ENCODE measurements at regions not wholly inside any gene's neighbourhood (a gene's known extent, or its start where the extent isn't known, plus 50 kb on each side); places are given as distances from the start of the nearest gene placed in this dataset.
A peak's percentile ranks its signal among the peaks of the same experiment; 100 is the strongest.
"Not testable (repeated sequence)": the region's sequence is repeated elsewhere in the genome, so short reads cannot be mapped to it uniquely, and the experiment has no call there.

DNA sequence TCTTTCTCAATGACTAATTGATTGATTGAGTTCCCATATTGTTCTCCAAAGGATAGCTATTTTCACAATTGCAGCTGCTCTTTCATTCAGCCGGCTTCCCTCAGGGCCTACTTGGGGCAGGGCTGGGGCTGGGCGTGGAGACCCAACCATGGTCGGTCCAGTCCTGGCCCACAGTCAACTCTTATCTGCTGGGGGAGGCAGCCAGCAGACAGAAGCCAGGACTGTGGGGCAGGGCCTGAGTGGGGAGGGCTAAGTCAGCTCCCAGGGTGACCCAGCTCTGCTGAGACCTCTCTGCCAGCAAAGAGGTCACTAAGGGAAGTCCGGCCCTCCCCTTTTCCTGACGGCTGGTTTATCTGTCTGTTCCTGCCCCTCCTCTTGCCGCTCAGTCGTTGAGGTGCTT, 735.2 kb downstream of the TBC1D22A start:
- no peak overlapping the region for H3K4me3 ChIP-seq (ENCODE audit: low read depth, low read length)
- no peak for DNase-seq (ENCODE audit: low read depth)
- TF ChIP-seq, protein P1, sequence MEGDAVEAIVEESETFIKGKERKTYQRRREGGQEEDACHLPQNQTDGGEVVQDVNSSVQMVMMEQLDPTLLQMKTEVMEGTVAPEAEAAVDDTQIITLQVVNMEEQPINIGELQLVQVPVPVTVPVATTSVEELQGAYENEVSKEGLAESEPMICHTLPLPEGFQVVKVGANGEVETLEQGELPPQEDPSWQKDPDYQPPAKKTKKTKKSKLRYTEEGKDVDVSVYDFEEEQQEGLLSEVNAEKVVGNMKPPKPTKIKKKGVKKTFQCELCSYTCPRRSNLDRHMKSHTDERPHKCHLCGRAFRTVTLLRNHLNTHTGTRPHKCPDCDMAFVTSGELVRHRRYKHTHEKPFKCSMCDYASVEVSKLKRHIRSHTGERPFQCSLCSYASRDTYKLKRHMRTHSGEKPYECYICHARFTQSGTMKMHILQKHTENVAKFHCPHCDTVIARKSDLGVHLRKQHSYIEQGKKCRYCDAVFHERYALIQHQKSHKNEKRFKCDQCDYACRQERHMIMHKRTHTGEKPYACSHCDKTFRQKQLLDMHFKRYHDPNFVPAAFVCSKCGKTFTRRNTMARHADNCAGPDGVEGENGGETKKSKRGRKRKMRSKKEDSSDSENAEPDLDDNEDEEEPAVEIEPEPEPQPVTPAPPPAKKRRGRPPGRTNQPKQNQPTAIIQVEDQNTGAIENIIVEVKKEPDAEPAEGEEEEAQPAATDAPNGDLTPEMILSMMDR (IDR thresholded peaks at IDR 0.05; ENCODE audit: control insufficient read depth, extremely low read depth, insufficient read depth), result no peak

DNA sequence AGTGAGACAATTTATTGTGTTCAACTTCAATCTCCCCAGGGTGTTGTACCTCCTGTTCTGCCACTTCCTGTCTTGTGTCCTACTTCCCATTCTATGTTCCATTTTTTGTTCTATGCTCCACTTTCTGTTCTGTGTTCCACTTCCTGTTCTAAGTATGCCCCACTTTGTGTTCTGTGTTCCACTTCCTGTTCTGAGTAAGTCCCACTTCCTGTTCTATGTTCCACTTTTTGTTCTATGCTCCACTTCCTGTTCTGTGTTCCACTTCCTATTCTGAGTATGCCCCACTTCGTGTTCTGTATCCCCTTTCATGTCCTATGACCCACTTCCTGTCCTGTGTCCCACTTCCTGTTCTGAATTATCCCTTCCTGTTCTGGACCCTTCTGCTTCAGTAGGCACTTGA, 732.7 kb downstream of the TBC1D22A start:
- H3K4me3 ChIP-seq (ENCODE audit: low read depth, low read length), result no peak overlapping the region
- TF ChIP-seq, protein P1 (IDR thresholded peaks at IDR 0.05; ENCODE audit: control insufficient read depth, extremely low read depth, insufficient read depth), result no peak
- no peak for DNase-seq (ENCODE audit: low read depth)

DNA sequence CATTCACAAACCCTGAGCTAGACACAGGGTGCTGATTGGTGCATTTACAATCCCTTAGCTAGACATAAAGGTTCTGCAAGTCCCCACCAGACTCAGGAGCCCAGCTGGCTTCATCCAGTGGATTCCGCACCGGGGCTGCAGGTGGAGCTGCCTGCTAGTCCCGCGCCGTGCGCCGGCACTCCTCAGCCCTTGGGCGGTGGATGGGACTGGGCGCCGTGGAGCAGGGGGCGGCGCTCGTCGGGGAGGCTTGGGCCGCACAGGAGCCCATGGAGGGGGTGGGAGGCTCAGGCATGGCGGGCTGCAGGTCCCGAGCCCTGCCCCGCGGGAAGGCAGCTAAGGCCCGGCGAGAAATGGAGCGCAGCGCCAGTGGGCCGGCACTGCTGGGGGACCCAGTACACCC, 725.7 kb downstream of the TBC1D22A start:
- not testable (repeated sequence) for DNase-seq (ENCODE audit: low read depth); H3K4me3 ChIP-seq (ENCODE audit: low read depth, low read length)

DNA sequence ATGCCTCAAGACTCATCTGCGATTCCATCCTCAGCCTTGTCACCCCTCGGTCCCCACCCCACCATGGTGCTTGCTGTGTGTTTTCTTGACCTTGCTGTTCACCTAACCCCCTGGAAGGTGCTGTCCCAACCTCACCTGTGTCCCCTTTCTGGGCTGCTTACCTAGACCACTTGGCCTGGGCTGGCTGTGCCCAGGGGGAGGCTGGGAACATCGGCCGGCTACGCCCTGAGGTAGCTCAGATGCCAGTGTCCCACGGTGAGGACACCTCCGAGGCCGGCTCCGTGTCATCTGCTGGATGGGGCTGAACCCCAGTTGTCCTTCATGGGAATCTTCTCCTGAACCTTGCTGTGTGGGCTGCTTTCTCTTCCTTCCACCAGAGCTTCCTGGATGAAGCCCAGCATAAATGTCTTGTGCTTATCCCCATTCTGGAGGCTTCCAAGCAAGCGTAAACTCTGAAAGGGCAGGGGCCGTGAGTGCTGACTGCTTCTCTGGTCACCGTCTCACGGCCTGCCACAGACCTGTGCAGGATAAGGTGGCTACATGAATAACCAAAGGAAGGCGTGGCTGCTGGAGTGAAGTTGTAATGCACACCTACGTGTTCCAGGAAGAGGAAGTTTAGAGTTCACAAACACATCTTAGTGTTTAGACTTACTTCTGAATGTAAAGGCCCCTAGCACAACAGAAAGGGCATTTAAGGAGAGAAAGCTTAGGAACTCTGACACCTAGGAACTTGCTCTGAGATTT, 724.3 kb downstream of the TBC1D22A start:
- H3K4me3 ChIP-seq (ENCODE audit: low read depth, low read length), result no peak overlapping the region
- no peak for DNase-seq (ENCODE audit: low read depth)
- TF ChIP-seq, protein P1 (IDR thresholded peaks at IDR 0.05; ENCODE audit: control insufficient read depth, extremely low read depth, insufficient read depth), result no peak

DNA sequence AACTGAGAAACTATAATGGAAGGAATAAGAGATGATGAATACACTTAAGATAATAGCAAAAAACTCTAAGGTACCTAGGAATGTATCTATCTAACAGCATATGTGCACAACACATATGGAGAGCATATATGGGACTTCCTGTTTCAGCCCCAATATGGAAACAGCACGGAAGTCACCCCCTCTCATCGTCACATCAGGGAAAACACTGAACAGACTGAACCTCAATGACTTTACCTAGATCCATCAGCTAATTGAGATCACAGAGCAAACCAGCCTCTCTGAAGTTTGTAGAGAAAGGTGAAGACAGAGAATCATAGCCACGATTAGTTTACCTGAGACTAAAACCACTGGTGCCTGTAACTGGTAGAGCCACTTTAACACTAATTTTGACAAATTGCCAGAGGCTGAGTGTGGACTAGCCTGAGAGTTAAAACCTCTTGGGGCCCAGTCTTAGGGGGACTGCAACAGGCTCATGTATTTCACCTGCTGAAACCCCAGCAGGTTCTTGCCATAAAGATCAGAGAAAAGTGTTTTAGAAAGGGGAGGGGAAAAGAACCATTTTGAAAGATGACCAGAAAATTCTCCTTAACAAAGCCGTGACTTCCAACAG, 722.6 kb downstream of the TBC1D22A start:
- DNase-seq (ENCODE audit: low read depth), result no peak
- no peak overlapping the region for H3K4me3 ChIP-seq (ENCODE audit: low read depth, low read length)
- TF ChIP-seq, protein P1 (IDR thresholded peaks at IDR 0.05; ENCODE audit: control insufficient read depth, extremely low read depth, insufficient read depth), result no peak

DNA sequence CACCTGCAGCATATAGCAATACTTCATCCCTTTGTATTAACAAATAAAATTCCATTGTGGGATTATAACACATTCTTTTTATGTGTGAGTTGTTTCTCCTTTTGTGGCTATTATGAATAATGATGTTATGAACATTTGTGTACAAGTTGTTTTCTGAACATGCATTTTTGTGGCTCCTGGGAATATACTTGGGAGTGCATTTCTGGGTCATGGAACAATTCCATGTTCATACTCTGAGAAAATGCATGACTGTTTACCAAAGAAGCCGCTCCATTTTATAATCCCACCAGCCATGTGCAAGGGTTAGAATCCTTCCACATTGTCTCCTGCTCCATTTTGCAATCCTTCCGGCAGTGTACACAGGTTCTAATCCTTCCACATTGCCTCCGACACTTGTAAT, 713.8 kb downstream of the TBC1D22A start:
- DNase-seq (ENCODE audit: low read depth), result no peak
- no peak overlapping the region for H3K4me3 ChIP-seq (ENCODE audit: low read depth, low read length)
- TF ChIP-seq, protein P1 (IDR thresholded peaks at IDR 0.05; ENCODE audit: control insufficient read depth, extremely low read depth, insufficient read depth), result no peak

DNA sequence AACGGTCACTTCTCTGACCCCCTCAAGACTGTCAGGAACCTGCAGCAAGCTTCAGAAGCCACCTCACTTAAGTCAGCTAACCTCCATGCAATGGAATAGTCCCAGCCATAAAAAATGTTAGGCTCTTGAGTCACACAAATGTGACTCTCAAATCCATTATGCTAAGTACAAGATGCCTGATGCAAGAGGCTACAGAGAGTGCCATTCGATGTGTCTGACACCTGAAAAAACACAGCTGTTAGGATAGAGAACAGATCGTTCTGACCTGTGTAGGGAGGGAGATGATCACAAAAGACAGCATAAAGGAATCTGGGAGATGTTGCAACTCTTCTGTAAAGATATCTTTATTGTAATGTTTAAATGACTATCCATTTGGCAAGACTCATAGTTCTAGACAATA, 712.4 kb downstream of the TBC1D22A start:
- DNase-seq (ENCODE audit: low read depth), result peak; percentile 35
- H3K4me3 ChIP-seq (ENCODE audit: low read depth, low read length), result no peak overlapping the region
- TF ChIP-seq, protein P1 (IDR thresholded peaks at IDR 0.05; ENCODE audit: control insufficient read depth, extremely low read depth, insufficient read depth), result no peak
